Loucy (cell line): ENCODE measurements at regions not wholly inside any gene's neighbourhood (a gene's known extent, or its start where the extent isn't known, plus 50 kb on each side); places are given as distances from the start of the nearest gene placed in this dataset.

ENCODE experiments used
- CTCF ChIP-seq: fragments of 200-600 bp; sonication (generic); conservative IDR thresholded peaks from 2 replicates; pipeline ENCODE4 v1.5.1; 2014; ENCODE audit warnings: mild to moderate bottlenecking, antibody characterized with exemption, low read length
- EZH2phosphoT487 ChIP-seq: fragments of 200-600 bp; IDR thresholded peaks from 2 replicates; pipeline ENCODE4 v1.6.1; 2018; ENCODE audit warnings: antibody characterized with exemption, mild to moderate bottlenecking, moderate library complexity, borderline replicate concordance

DNA sequence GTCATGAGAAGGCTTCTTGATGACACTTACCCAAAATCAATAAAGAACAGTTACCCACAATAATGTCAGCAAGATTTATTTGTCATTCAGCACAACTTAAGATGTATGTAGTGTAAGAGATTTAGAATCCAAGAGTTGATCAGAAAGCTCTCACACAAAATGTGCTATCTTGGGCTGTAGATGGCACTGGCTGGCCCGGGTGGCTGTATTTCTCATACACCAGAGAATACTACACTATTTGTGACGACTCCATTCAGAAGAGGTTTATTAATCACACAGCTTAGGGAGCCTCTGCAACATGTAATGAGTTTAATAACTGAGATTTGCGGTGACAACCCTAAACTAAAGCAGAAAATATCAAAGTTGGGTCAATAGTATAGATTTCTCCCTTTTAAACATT, 530.4 kb upstream of the KLHL29 start:
- TF ChIP-seq CTCF (no peak), EZH2phosphoT487 (no peak)
